ENCODE measurements at regions not wholly inside any gene's neighbourhood (a gene's known extent, or its start where the extent isn't known, plus 50 kb on each side); places are given as distances from the start of the nearest gene placed in this dataset.
A peak's percentile ranks its signal among the peaks of the same experiment; 100 is the strongest.

DNA sequence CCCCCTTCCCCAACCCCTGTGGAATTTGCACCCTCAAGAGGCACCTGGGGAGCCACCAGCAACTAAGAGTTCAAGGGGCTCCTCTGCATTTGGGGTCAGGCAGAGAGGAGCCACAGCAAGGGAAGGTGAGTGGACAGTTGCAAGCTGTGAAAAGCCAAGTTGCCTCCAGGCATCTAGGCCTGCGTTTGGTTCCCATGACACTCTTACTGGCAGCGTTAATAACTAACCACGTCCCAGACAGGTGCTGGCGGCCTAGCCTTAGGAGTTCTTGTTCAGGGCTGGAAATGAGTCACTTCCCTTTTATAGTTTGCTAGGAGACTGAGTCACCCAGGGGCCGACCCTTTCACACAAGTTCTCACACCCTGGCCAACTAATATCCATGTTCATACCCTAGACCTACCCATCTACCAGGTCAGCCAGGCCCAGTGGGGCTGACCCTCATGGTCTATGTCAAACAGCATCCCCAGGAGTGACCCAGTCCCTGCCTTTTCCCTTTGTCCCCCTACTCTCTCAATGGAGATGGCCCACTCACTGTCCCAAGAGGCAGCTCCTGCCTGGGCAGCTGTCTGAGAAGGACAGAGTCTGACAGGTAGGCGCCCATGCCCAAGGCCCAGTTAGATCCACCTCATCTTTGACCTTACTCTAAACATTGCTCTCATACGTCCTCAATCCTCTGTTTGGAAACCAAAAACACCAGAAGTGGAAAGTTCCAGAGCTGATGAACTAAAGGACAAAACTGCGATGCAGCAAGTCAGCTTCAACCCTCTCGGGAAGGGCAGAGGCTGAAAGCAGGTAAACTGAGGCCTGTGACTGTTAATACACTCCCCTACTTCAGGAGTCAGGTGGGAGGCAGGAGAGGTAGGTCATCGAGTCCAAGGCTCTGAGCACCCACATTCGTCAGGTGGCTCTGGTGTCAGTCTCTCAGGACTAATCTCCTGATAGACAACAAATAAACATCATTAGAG, 300.6 kb downstream of the SOX9 start:
- peak overlapping the region in 2 of 8 donors; percentile 35 to 51 for H3K4me3 Mint-ChIP-seq
- peak in 1 of 5 donors; percentile 50 for DNase-seq

GRCh38 chr17:72422204-72422504, 301.3 kb downstream of the SOX9 start:
- H3K9me3 ChIP-seq (ENCODE audit: control insufficient read depth in 1 of 2, low read length in 2 of 2), result no peaks in the 10 kb centered on the region
- no peak overlapping the region for H3K27ac ChIP-seq (ENCODE audit: low read depth, low read length)
- peaks cover 2 to 25% (median 12%) of the 10 kb centered on the region in 8 donors for H3K9me3 Mint-ChIP-seq
- H3K4me1 ChIP-seq (ENCODE audit: insufficient read depth, low read length), result peaks cover 13% of the 10 kb centered on the region
- peak overlapping the region in 2 of 7 donors; percentile 64 to 75 for H3K27ac Mint-ChIP-seq
- H3K36me3 ChIP-seq (ENCODE audit: insufficient read depth, low read length), result no peaks in the 10 kb centered on the region
- no peaks in the 10 kb centered on the region for H3K27me3 ChIP-seq (ENCODE audit: insufficient read depth, low read length)
- peaks cover 0 to 2% of the 10 kb centered on the region in 2 donors for H3K27me3 Mint-ChIP-seq
- CTCF ChIA-PET (ENCODE audit: partially characterized antibody), result no interaction called here
- no peak overlapping the region for H3K4me3 ChIP-seq (ENCODE audit: low read length in 2 of 2)
- peaks cover 4 to 6% of the 10 kb centered on the region in 2 donors for H3K36me3 Mint-ChIP-seq
- intact Hi-C loops (cut with micrococcal nuclease), result no loop called here
- H3K4me1 Mint-ChIP-seq, result peaks cover 13 to 25% (median 17%) of the 10 kb centered on the region in 4 donors
- DNase-seq, result no peak
- H3K4me3 Mint-ChIP-seq, result peak overlapping the region in 2 of 8 donors; percentile 57 to 68
- POLR2A ChIA-PET (ENCODE audit: partially characterized antibody), result no interaction called here

More for the DNA sequence above, 300.6 kb downstream of the SOX9 start:
- Histone ChIP-seq H3K36me3 (ENCODE audit: insufficient read depth, low read length) (no peaks in the 10 kb centered on the region), H3K9me3 (ENCODE audit: control insufficient read depth in 1 of 2, low read length in 2 of 2) (no peaks in the 10 kb centered on the region), H3K4me3 (ENCODE audit: low read length in 2 of 2) (no peak overlapping the region), H3K27ac (ENCODE audit: low read depth, low read length) (no peak overlapping the region), H3K4me1 (ENCODE audit: insufficient read depth, low read length) (peaks cover 13% of the 10 kb centered on the region), H3K27me3 (ENCODE audit: insufficient read depth, low read length) (no peaks in the 10 kb centered on the region)
- H3K9me3 Mint-ChIP-seq, result peaks cover 2 to 28% (median 16%) of the 10 kb centered on the region in 8 donors
- CTCF ChIA-PET (ENCODE audit: partially characterized antibody), result no interaction called here
- H3K36me3 Mint-ChIP-seq, result peaks cover 8 to 9% of the 10 kb centered on the region in 2 donors
- intact Hi-C loops (cut with micrococcal nuclease), result no loop called here
- POLR2A ChIA-PET (ENCODE audit: partially characterized antibody), result no interaction called here
- peaks cover 13 to 25% (median 17%) of the 10 kb centered on the region in 4 donors for H3K4me1 Mint-ChIP-seq
- peak overlapping the region in 2 of 7 donors; percentile 58 to 73 for H3K27ac Mint-ChIP-seq
- H3K27me3 Mint-ChIP-seq, result peaks cover 0 to 2% of the 10 kb centered on the region in 2 donors

- Mint-ChIP-seq H3K9me3 (peaks cover 2 to 23% (median 11%) of the 10 kb centered on the region in 8 donors), H3K27me3 (peaks cover 0 to 2% of the 10 kb centered on the region in 2 donors), H3K4me3 (peak overlapping the region in 7 of 8 donors; percentile 1 to 68 (median 42)), H3K4me1 (peaks cover 13 to 25% (median 17%) of the 10 kb centered on the region in 4 donors), H3K27ac (peak overlapping the region in 2 of 7 donors; percentile 64 to 75), H3K36me3 (peaks cover 4 to 6% of the 10 kb centered on the region in 2 donors)
- no peaks in the 10 kb centered on the region for H3K36me3 ChIP-seq (ENCODE audit: insufficient read depth, low read length)
- no peaks in the 10 kb centered on the region for H3K9me3 ChIP-seq (ENCODE audit: control insufficient read depth in 1 of 2, low read length in 2 of 2)
- H3K4me3 ChIP-seq (ENCODE audit: low read length in 2 of 2), result no peak overlapping the region
- H3K27ac ChIP-seq (ENCODE audit: low read depth, low read length), result no peak overlapping the region
- POLR2A ChIA-PET (ENCODE audit: partially characterized antibody), result no interaction called here
- intact Hi-C loops (cut with micrococcal nuclease), result no loop called here
- no peaks in the 10 kb centered on the region for H3K27me3 ChIP-seq (ENCODE audit: insufficient read depth, low read length)
- peaks cover 13% of the 10 kb centered on the region for H3K4me1 ChIP-seq (ENCODE audit: insufficient read depth, low read length)
- DNase-seq, result peak in 2 of 5 donors; percentile 32 to 47
- CTCF ChIA-PET (ENCODE audit: partially characterized antibody), result no interaction called here
These were observed 301.9 kb downstream of the SOX9 start for GRCh38 chr17:72422505-72423285.

DNA sequence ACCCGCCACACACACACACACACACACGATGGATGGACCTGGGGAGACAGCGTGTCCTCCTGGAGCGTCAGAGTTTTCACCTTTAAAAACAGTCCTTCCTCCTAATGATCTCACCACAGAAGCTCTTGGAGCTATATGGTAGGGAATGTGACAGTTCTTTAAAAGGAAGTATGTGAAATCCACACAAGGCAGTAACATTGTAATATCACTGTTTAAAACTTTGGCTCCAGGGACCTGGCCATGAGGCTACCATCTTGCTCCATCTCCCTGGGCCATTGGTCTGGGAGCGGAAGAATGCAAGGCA, 302.4 kb downstream of the SOX9 start:
- intact Hi-C loops (cut with micrococcal nuclease), result no loop called here
- POLR2A ChIA-PET (ENCODE audit: partially characterized antibody), result no interaction called here
- H3K9me3 Mint-ChIP-seq, result peaks cover 1 to 18% (median 8%) of the 10 kb centered on the region in 8 donors
- peaks cover 2 to 4% of the 10 kb centered on the region in 2 donors for H3K36me3 Mint-ChIP-seq
- peak overlapping the region in 1 of 7 donors; percentile 64 for H3K27ac Mint-ChIP-seq
- Histone ChIP-seq H3K9me3 (ENCODE audit: control insufficient read depth in 1 of 2, low read length in 2 of 2) (no peaks in the 10 kb centered on the region), H3K4me1 (ENCODE audit: insufficient read depth, low read length) (peaks cover 13% of the 10 kb centered on the region), H3K27ac (ENCODE audit: low read depth, low read length) (no peak overlapping the region), H3K27me3 (ENCODE audit: insufficient read depth, low read length) (no peaks in the 10 kb centered on the region), H3K4me3 (ENCODE audit: low read length in 2 of 2) (no peak overlapping the region), H3K36me3 (ENCODE audit: insufficient read depth, low read length) (no peaks in the 10 kb centered on the region)
- peaks cover 13 to 25% (median 17%) of the 10 kb centered on the region in 4 donors for H3K4me1 Mint-ChIP-seq
- DNase-seq, result no peak
- H3K27me3 Mint-ChIP-seq, result peaks cover 0 to 2% of the 10 kb centered on the region in 2 donors
- CTCF ChIA-PET (ENCODE audit: partially characterized antibody), result no interaction called here
- H3K4me3 Mint-ChIP-seq, result peak overlapping the region in 4 of 8 donors; percentile 1 to 68 (median 38)

DNA sequence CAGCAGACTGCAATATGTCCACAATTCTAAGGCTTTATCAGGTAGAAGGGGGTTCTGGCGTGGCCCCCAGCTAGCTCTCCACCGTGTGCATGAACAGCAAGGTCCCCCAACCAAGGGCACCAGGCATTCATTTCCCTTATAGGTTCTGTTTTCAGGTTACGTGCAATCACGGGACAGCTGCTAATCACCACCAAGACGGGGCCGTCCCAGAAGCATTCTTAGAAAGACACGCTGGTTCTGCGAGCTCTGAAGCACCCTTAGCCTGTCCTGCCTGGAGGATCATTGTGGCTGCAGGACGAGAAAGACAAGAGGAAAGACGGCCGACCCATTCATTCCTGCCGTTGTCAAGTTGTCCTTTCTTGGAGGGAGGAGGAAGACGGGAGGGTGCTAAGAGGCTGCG, 302.9 kb downstream of the SOX9 start:
- H3K27ac Mint-ChIP-seq, result peak overlapping the region in 2 of 7 donors; percentile 3 to 56
- Histone ChIP-seq H3K27ac (ENCODE audit: low read depth, low read length) (no peak overlapping the region), H3K9me3 (ENCODE audit: control insufficient read depth in 1 of 2, low read length in 2 of 2) (no peaks in the 10 kb centered on the region), H3K4me1 (ENCODE audit: insufficient read depth, low read length) (peaks cover 13% of the 10 kb centered on the region), H3K36me3 (ENCODE audit: insufficient read depth, low read length) (no peaks in the 10 kb centered on the region), H3K27me3 (ENCODE audit: insufficient read depth, low read length) (no peaks in the 10 kb centered on the region), H3K4me3 (ENCODE audit: low read length in 2 of 2) (no peak overlapping the region)
- ChIA-PET CTCF (ENCODE audit: partially characterized antibody) (no interaction called here), POLR2A (ENCODE audit: partially characterized antibody) (no interaction called here)
- DNase-seq, result no peak
- peaks cover 0 to 1% of the 10 kb centered on the region in 2 donors for H3K27me3 Mint-ChIP-seq
- peaks cover 0 to 13% (median 4%) of the 10 kb centered on the region in 8 donors for H3K9me3 Mint-ChIP-seq
- peaks cover 0 to 2% of the 10 kb centered on the region in 2 donors for H3K36me3 Mint-ChIP-seq
- intact Hi-C loops (cut with micrococcal nuclease), result no loop called here
- H3K4me3 Mint-ChIP-seq, result no peak overlapping the region
- H3K4me1 Mint-ChIP-seq, result peaks cover 13 to 25% (median 17%) of the 10 kb centered on the region in 4 donors

DNA sequence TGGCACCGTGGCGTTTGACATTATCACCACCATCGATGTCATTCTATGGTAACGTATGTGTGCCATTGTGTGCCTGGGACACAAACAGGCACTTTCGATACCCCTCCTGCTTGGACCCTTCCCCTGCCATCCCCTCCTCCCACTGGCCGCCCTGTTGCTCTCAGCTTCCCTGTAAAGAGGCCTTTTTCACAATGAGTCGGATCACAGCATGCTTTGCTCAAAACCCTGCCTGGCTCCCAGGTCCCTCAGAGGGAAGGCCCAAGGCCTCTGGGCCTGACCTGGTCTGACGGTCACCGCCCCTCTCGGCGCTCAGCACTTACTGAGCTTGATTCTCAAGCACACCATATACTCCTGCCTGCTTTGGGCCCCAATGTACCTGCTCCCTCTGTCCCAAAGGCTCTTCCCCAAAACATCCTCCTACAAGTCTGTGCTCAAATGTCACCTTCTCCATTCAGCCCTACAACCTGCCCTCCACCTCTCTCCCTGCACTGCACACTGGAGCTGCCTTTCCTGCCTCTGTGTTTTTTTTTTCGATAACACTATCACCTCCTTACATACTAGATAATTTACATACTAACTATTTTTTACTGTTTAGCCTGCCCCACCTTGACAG, 303.8 kb downstream of the SOX9 start:
- H3K9me3 ChIP-seq (ENCODE audit: control insufficient read depth in 1 of 2, low read length in 2 of 2), result no peaks in the 10 kb centered on the region
- Mint-ChIP-seq H3K36me3 (no peaks in the 10 kb centered on the region), H3K4me3 (peak overlapping the region in 1 of 8 donors; percentile 25), H3K4me1 (peaks cover 13 to 25% (median 17%) of the 10 kb centered on the region in 4 donors), H3K27me3 (peaks cover 0 to 1% of the 10 kb centered on the region in 2 donors), H3K27ac (no peak overlapping the region), H3K9me3 (peaks cover 0 to 8% (median 0%) of the 10 kb centered on the region in 8 donors)
- H3K4me3 ChIP-seq (ENCODE audit: low read length in 2 of 2), result no peak overlapping the region
- no peak for DNase-seq
- intact Hi-C loops (cut with micrococcal nuclease), result no loop called here
- H3K27ac ChIP-seq (ENCODE audit: low read depth, low read length), result no peak overlapping the region
- no peaks in the 10 kb centered on the region for H3K36me3 ChIP-seq (ENCODE audit: insufficient read depth, low read length)
- POLR2A ChIA-PET (ENCODE audit: partially characterized antibody), result no interaction called here
- H3K4me1 ChIP-seq (ENCODE audit: insufficient read depth, low read length), result peaks cover 13% of the 10 kb centered on the region
- CTCF ChIA-PET (ENCODE audit: partially characterized antibody), result no interaction called here
- no peaks in the 10 kb centered on the region for H3K27me3 ChIP-seq (ENCODE audit: insufficient read depth, low read length)

Data from CD4-positive, alpha-beta memory T cell (primary cell).